NB4 (cell line): ENCODE measurements at regions not wholly inside any gene's neighbourhood (a gene's known extent, or its start where the extent isn't known, plus 50 kb on each side); places are given as distances from the start of the nearest gene placed in this dataset.

Experiments used
- DNase-seq: peaks from one replicate; pipeline ENCODE4 v3.0.0; 2010; ENCODE audit warnings: low read depth
- H3K4me3 ChIP-seq: one replicate; pipeline ENCODE4 v1.5.1; 2011; ENCODE audit warnings: mild to moderate bottlenecking, low read depth, low read length, moderate library complexity
- MAX ChIP-seq: IDR thresholded peaks from 2 replicates; pipeline ENCODE4 v1.6.1; 2011; ENCODE audit warnings: low read depth, low read length
- MYC ChIP-seq: IDR thresholded peaks from 2 replicates; pipeline ENCODE4 v1.6.1; 2011; ENCODE audit warnings: low read depth, low read length
- POLR2A ChIP-seq: IDR thresholded peaks from 2 replicates; pipeline ENCODE4 v1.6.1; 2011; ENCODE audit warnings: mild to moderate bottlenecking; ENCODE audit not compliant: insufficient read length; ENCODE audit errors: extremely low read depth
- TF ChIP-seq, protein P1 (sequence below): IDR thresholded peaks from one replicate; pipeline ENCODE4 v1.5.1; 2012; ENCODE audit warnings: low read depth, low read length

DNA sequence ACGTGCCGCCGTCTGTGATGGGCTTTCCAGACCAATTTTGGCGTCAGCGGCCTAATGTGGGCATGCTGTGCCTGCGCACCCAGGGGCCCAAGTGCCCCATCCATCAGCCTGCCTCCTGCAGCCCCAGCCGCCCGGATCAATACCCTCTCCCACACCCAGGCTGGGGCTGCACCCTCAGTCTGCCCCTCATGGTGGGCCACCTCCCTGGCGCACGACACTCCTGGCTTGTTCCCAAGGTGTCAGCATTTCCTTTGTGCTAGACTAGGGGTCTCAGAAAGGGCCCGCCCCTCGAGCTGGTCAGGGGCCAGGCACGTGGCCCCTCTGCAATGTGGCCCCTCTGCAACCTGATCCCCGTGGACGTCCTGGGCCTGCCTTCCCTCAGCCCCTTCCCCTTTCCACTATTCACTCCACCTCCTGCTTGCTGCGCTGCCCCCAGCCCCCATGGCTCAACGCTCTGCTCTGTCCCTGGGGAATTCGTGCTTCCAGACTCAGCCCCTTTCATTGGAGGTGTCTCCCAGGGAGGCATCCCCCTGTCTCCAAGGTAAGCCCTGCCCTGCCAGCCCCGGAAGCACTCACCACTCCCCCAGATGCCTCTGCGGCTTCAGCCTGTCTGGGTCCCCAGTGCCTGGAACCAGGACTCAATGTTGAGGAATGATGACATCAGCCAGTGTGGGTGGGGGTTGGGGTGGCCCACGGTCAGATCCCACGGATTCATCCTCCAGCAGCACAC, 130.8 kb downstream of the HMX1 start:
- no peak overlapping the region for H3K4me3 ChIP-seq
- DNase-seq, result no peak
- TF ChIP-seq MAX (no peak), MYC (no peak), POLR2A (no peak)
- TF ChIP-seq, protein P1, sequence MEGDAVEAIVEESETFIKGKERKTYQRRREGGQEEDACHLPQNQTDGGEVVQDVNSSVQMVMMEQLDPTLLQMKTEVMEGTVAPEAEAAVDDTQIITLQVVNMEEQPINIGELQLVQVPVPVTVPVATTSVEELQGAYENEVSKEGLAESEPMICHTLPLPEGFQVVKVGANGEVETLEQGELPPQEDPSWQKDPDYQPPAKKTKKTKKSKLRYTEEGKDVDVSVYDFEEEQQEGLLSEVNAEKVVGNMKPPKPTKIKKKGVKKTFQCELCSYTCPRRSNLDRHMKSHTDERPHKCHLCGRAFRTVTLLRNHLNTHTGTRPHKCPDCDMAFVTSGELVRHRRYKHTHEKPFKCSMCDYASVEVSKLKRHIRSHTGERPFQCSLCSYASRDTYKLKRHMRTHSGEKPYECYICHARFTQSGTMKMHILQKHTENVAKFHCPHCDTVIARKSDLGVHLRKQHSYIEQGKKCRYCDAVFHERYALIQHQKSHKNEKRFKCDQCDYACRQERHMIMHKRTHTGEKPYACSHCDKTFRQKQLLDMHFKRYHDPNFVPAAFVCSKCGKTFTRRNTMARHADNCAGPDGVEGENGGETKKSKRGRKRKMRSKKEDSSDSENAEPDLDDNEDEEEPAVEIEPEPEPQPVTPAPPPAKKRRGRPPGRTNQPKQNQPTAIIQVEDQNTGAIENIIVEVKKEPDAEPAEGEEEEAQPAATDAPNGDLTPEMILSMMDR, result no peak

DNA sequence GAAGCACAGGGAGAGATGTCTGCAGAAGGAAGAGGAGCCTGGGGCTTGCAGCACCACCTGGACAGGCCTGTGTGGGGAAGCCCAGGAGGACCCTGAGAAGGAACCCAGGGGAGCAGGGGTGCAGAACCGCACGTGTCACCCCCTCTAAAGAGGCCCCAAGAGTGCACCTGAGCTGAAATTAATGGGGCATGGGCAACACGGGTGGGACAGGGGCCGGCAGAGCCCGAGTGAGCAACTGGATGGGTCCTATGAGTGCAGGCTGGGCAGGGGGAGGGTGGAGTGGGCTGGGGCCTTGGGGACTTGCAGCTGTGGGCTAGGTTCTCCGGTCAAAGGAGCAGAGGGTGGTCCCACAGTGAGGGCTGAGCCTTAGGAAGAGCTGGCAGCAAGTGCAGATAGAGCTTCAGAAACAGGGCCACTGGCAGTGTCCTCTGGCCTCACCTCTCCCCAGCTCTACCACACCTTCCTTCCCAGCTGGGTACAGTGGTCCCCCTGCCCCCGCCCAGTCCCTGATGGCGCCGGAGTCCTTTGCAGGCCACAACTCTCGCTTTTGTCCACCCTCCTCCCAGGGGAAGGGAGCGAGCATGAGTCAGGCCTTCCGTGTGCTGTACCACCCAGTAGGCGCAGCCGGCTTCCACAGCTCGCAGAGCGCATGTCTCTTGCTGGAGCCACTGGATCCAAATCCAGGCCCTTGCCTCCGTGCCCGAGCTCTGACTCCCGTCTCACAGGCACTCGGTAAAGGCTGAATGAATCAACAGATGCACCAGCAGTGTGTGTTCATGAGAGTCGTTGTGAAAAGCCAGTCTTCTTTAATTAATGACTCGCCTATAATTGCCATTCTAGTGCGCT, 131.6 kb downstream of the HMX1 start:
- H3K4me3 ChIP-seq, result no peak overlapping the region
- peak; percentile 48 for DNase-seq
- TF ChIP-seq POLR2A, result no peak
- TF ChIP-seq MYC, result no peak
- TF ChIP-seq, protein P1, result no peak
- TF ChIP-seq MAX, result no peak

- no peak for DNase-seq
- TF ChIP-seq, protein P1, result no peak
- TF ChIP-seq MYC (no peak), POLR2A (no peak), MAX (no peak)
- H3K4me3 ChIP-seq, result no peak overlapping the region
Measured at GRCh38 chr4:8739317-8739716, 132.3 kb downstream of the HMX1 start.

DNA sequence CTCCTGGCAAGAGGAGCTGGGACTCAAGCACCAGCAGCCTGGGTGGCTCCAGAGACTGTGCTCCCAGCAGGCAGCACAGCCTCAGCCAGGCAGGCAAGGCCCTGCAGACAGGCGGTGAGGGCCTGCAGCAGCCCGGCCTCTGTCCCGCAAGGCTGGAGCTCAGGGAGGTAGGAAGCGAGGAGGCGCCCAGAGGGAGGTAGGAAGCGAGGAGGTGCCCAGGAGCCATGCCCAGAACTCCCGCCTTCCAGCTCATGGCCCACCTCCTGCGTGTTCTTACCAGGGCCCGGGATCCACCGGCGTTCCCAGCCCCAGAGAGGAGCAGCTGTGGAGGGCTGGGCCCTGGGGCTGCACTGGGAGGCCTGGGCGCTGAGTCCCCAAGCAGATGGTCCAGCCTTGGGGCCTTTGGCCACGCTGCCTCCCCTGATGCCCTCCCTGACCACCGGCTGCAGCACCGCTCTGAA, 133.1 kb downstream of the HMX1 start:
- no peak for TF ChIP-seq MAX
- TF ChIP-seq MYC, result no peak
- no peak for TF ChIP-seq POLR2A
- TF ChIP-seq, protein P1, result no peak

DNA sequence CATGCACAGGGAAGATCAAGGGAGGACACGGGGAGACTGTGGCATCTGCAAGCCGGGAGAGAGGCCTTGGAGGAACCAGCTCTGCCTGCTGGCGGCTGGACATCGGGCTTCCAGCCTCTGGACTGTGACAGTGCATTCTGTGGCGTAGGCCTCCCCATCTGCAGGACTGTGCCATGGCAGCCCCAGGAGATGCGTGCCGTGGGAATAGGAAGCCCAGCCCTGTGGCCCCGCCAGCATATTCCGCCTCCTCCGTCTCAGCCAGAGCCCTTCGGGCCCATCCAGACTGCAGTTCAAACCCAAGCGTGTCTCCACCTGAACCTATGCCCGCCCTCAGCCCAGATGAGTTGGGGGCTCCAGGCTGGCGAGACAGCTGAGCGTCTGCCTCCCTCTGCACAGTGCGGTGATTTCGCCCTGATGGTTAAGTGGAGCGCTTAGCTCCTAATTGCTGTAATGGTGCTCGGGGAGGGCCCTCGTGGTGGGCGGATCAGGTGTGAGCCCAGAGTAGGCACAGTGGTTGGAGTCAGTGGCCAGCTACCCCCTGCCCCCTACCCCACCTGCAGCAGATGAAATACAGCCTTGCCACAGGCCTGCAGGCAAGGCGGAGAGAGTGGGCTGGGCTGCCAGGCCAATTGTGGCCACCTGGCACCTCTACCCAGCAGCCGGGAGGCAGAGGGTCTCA, 133.9 kb downstream of the HMX1 start:
- H3K4me3 ChIP-seq, result no peak overlapping the region
- TF ChIP-seq MYC (no peak), MAX (no peak), POLR2A (no peak)
- TF ChIP-seq, protein P1, result no peak
- no peak for DNase-seq

More for the DNA sequence above, 133.1 kb downstream of the HMX1 start:
- DNase-seq, result no peak
- no peak overlapping the region for H3K4me3 ChIP-seq
